ENCODE measurements at regions not wholly inside any gene's neighbourhood (a gene's known extent, or its start where the extent isn't known, plus 50 kb on each side); places are given as distances from the start of the nearest gene placed in this dataset.

GRCh38 chr20:57914205-57914604 is 204.4 kb upstream of the PMEPA1 start:
- no peaks in the 10 kb centered on the region for H3K27me3 ChIP-seq
- H3K27ac ChIP-seq: no peak overlapping the region
- intact Hi-C loops (cut with DNase I; ENCODE audit: low total_unique reads): no loop called here
- H3K4me1 ChIP-seq: no peaks in the 10 kb centered on the region
- peak in 1 of 2 donors; percentile 14 for DNase-seq (ENCODE audit: low spot score in 2 of 2)
- no peak overlapping the region for H3K4me3 ChIP-seq
- TF ChIP-seq POLR2AphosphoS5 (IDR thresholded peaks at IDR 0.05) (no peak), POLR2A (IDR thresholded peaks at IDR 0.05) (no peak)
- TF ChIP-seq, protein P1, sequence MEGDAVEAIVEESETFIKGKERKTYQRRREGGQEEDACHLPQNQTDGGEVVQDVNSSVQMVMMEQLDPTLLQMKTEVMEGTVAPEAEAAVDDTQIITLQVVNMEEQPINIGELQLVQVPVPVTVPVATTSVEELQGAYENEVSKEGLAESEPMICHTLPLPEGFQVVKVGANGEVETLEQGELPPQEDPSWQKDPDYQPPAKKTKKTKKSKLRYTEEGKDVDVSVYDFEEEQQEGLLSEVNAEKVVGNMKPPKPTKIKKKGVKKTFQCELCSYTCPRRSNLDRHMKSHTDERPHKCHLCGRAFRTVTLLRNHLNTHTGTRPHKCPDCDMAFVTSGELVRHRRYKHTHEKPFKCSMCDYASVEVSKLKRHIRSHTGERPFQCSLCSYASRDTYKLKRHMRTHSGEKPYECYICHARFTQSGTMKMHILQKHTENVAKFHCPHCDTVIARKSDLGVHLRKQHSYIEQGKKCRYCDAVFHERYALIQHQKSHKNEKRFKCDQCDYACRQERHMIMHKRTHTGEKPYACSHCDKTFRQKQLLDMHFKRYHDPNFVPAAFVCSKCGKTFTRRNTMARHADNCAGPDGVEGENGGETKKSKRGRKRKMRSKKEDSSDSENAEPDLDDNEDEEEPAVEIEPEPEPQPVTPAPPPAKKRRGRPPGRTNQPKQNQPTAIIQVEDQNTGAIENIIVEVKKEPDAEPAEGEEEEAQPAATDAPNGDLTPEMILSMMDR (IDR thresholded peaks at IDR 0.05): no peak
- H3K9me3 ChIP-seq: no peaks in the 10 kb centered on the region
- H3K36me3 ChIP-seq: no peaks in the 10 kb centered on the region

DNA sequence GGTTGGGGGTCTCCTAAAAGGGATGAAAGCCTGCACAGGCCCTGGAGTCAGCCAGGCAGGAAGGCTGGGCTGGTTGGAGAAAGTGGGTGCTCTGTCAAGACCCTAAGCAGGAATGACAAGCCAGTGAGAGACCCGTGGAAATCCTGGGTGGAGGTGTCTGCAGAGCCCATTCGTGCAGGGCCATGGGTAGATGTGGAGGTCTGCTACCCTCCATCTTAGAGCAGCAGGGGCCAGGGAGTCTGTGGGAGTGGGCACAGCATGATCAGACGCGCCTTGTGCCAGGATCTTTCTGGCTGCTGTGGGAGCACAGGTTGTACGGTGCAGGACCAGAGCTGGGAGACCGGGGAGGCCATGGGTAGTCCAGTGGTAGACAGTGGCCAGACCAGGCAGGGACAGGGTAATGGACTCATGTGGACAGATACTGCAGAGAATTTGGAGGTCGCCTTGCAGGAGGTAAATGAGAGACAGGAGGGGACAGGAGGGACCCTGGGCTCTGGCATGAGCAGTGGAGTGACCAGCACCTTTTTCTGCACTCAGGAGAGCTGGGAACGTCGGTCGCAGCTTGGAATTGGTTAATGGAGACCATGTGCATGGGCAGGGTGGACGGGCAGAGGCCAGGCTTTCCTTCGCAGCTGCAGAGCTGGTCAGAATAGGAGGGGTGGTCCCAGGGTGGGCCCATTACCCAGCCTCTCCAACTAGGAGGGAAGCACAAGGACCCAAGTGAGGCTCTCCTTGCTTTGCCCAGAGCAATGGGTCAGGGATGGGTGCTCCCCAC is 203.5 kb upstream of the PMEPA1 start:
- no peaks in the 10 kb centered on the region for H3K27me3 ChIP-seq
- no peak overlapping the region for H3K27ac ChIP-seq
- TF ChIP-seq POLR2AphosphoS5 (IDR thresholded peaks at IDR 0.05) (no peak), POLR2A (IDR thresholded peaks at IDR 0.05) (no peak)
- TF ChIP-seq, protein P1 (IDR thresholded peaks at IDR 0.05): no peak
- H3K4me1 ChIP-seq: no peaks in the 10 kb centered on the region
- intact Hi-C loops (cut with DNase I; ENCODE audit: low total_unique reads): no loop called here
- H3K4me3 ChIP-seq: no peak overlapping the region
- H3K36me3 ChIP-seq: no peaks in the 10 kb centered on the region
- DNase-seq (ENCODE audit: low spot score in 2 of 2): peak in 1 of 2 donors; percentile 39
- no peaks in the 10 kb centered on the region for H3K9me3 ChIP-seq

GRCh38 chr20:57912227-57912582 is 202.4 kb upstream of the PMEPA1 start:
- Histone ChIP-seq H3K27me3 (no peaks in the 10 kb centered on the region), H3K4me1 (no peaks in the 10 kb centered on the region), H3K9me3 (no peaks in the 10 kb centered on the region), H3K27ac (no peak overlapping the region), H3K36me3 (no peaks in the 10 kb centered on the region), H3K4me3 (no peak overlapping the region)
- intact Hi-C loops (cut with DNase I; ENCODE audit: low total_unique reads): no loop called here
- peak in 1 of 2 donors; percentile 27 for DNase-seq (ENCODE audit: low spot score in 2 of 2)
- TF ChIP-seq POLR2A (IDR thresholded peaks at IDR 0.05) (no peak), POLR2AphosphoS5 (IDR thresholded peaks at IDR 0.05) (no peak)
- TF ChIP-seq, protein P1 (IDR thresholded peaks at IDR 0.05): no peak

GRCh38 chr20:57911512-57912226 is 201.9 kb upstream of the PMEPA1 start:
- H3K9me3 ChIP-seq: no peaks in the 10 kb centered on the region
- H3K4me1 ChIP-seq: no peaks in the 10 kb centered on the region
- no peaks in the 10 kb centered on the region for H3K27me3 ChIP-seq
- H3K36me3 ChIP-seq: no peaks in the 10 kb centered on the region
- DNase-seq (ENCODE audit: low spot score in 2 of 2): peak in 1 of 2 donors; percentile 2
- no peak overlapping the region for H3K4me3 ChIP-seq
- intact Hi-C loops (cut with DNase I; ENCODE audit: low total_unique reads): no loop called here
- no peak overlapping the region for H3K27ac ChIP-seq
- TF ChIP-seq POLR2AphosphoS5 (IDR thresholded peaks at IDR 0.05) (no peak), POLR2A (IDR thresholded peaks at IDR 0.05) (no peak)
- TF ChIP-seq, protein P1 (IDR thresholded peaks at IDR 0.05): no peak

DNA sequence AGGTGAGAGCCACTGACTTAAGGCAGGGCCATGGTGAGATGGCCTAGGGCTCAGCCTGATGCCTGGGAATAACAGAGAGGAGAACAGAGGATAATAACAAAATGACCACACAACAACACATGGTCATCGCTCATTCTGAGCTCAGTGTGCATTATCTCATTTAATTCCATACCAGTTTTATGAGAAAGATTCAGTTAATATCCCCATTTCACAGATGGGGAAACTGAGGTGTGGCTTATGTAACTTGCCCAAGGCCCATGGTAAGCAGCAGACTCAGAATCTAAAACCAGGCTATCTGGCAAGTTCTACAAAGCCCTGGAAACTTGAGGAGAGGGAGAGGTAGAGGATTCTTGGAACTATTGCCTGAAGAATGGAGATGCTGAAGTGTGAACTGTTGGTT is 200.9 kb upstream of the PMEPA1 start:
- Histone ChIP-seq H3K4me1 (no peaks in the 10 kb centered on the region), H3K27me3 (no peaks in the 10 kb centered on the region), H3K4me3 (no peak overlapping the region), H3K9me3 (no peaks in the 10 kb centered on the region), H3K27ac (no peak overlapping the region), H3K36me3 (no peaks in the 10 kb centered on the region)
- intact Hi-C loops (cut with DNase I; ENCODE audit: low total_unique reads): no loop called here
- TF ChIP-seq, protein P1 (IDR thresholded peaks at IDR 0.05): no peak
- no peak for TF ChIP-seq POLR2A (IDR thresholded peaks at IDR 0.05)
- no peak for TF ChIP-seq POLR2AphosphoS5 (IDR thresholded peaks at IDR 0.05)
- DNase-seq (ENCODE audit: low spot score in 2 of 2): no peak

Measured in breast epithelium (tissue), 4 donors.